Mesendoderm (in vitro differentiated cells): ENCODE measurements at regions not wholly inside any gene's neighbourhood (a gene's known extent, or its start where the extent isn't known, plus 50 kb on each side); places are given as distances from the start of the nearest gene placed in this dataset.

Experiments used
- DNase-seq: peaks from one replicate; pipeline ENCODE4 v3.0.0; 2013
- H2AK5ac ChIP-seq: 2 replicates; pipeline ENCODE4 v1.6.1; 2013; ENCODE audit warnings: low read length, inconsistent platforms
- H2BK120ac ChIP-seq: 2 replicates; pipeline ENCODE4 v1.6.1; 2013; ENCODE audit warnings: low read depth, mild to moderate bottlenecking, low read length, moderate library complexity, mixed read lengths
- H2BK15ac ChIP-seq: replicated peaks from 2 replicates; pipeline ENCODE4 v1.6.1; 2013; ENCODE audit warnings: low read depth, mild to moderate bottlenecking, moderate library complexity
- H2BK5ac ChIP-seq: 2 replicates; pipeline ENCODE4 v1.6.1; 2013; ENCODE audit warnings: low read length, inconsistent platforms
- H3K18ac ChIP-seq: 2 replicates; pipeline ENCODE4 v1.6.1; 2013; ENCODE audit warnings: mild to moderate bottlenecking, low read length, mixed read lengths
- H3K23ac ChIP-seq: one replicate; pipeline ENCODE4 v1.6.1; 2013; ENCODE audit warnings: low read length
- H3K27ac ChIP-seq: 2 replicates; pipeline ENCODE4 v1.5.1; 2013; ENCODE audit warnings: low read depth, mild to moderate bottlenecking, inconsistent platforms, low read length, moderate library complexity
- H3K27me3 ChIP-seq: 2 replicates; pipeline ENCODE4 v1.6.1; 2013; ENCODE audit warnings: low read length, control low read depth, mild to moderate bottlenecking, inconsistent platforms; ENCODE audit not compliant: insufficient read depth, poor library complexity
- H3K36me3 ChIP-seq: 2 replicates; pipeline ENCODE4 v1.6.1; 2013; ENCODE audit warnings: low read length, inconsistent platforms; ENCODE audit not compliant: control insufficient read depth, insufficient read depth
- H3K4ac ChIP-seq: one replicate; pipeline ENCODE4 v1.6.1; 2013; ENCODE audit warnings: low read depth, mild to moderate bottlenecking, low read length, moderate library complexity
- H3K4me1 ChIP-seq: 2 replicates; pipeline ENCODE4 v1.6.1; 2013; ENCODE audit warnings: low read depth, low read length, inconsistent platforms; ENCODE audit not compliant: control insufficient read depth
- H3K4me2 ChIP-seq: 2 replicates; pipeline ENCODE4 v1.6.1; 2013; ENCODE audit warnings: low read length
- H3K4me3 ChIP-seq: 2 replicates; pipeline ENCODE4 v1.5.1; 2013; ENCODE audit warnings: mild to moderate bottlenecking, low read length
- H3K56ac ChIP-seq: one replicate; pipeline ENCODE4 v1.6.1; 2013; ENCODE audit warnings: low read length
- H3K79me1 ChIP-seq: 2 replicates; pipeline ENCODE4 v1.6.1; 2013; ENCODE audit warnings: low read length, inconsistent platforms
- H3K79me2 ChIP-seq: 2 replicates; pipeline ENCODE4 v1.6.1; 2013; ENCODE audit warnings: mild to moderate bottlenecking, low read length; ENCODE audit not compliant: control insufficient read depth, insufficient read depth
- H3K9ac ChIP-seq: 2 replicates; pipeline ENCODE4 v1.6.1; 2013; ENCODE audit warnings: low read length, inconsistent platforms
- H4K5ac ChIP-seq: one replicate; pipeline ENCODE4 v1.6.1; 2013; ENCODE audit warnings: low read length
- H4K8ac ChIP-seq: one replicate; pipeline ENCODE4 v1.6.1; 2013; ENCODE audit warnings: low read depth, mild to moderate bottlenecking, control low read depth, low read length, moderate library complexity
- WGBS: extraction: QIAGEN DNeasy Blood & Tissue Kit; methylation state at CpG from one replicate; pipeline ENCODE4 v1.1.7; 2013; ENCODE audit warnings: low lambda C conversion rate, missing lambda C conversion rate; ENCODE audit not compliant: insufficient coverage; ENCODE audit errors: extremely low coverage; 5-methylcytosine and 5-hydroxymethylcytosine counted together

DNA sequence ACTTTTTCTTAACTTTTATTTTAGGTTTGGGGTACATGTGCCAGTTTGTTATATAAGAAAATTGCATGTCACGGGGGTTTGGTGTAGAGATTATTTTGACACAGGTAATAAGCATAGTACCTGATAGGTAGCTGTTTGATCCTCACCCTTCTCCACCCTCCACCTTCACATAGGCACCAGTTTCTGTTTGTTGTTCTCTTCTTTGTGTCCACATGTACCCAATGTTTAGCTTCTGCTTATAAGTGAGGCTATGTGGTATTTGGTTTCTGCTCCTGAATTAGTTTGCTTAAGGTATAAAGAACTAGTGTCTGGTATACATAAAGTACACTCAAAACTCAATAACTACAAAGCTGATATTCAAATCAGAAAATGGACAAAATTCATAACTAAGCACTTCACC is 654.6 kb upstream of the LINC00305 start:
- Histone ChIP-seq H3K4me1 (no peaks in the 10 kb centered on the region), H3K79me2 (no peaks in the 10 kb centered on the region), H2BK120ac (no peak overlapping the region), H3K36me3 (no peaks in the 10 kb centered on the region), H3K4ac (no peak overlapping the region), H3K79me1 (no peaks in the 10 kb centered on the region), H3K4me3 (no peak overlapping the region), H3K27me3 (no peaks in the 10 kb centered on the region), H3K27ac (no peak overlapping the region), H3K9ac (no peak overlapping the region), H3K23ac (no peak overlapping the region), H3K56ac (no peak overlapping the region), H4K8ac (no peak overlapping the region), H3K4me2 (no peak overlapping the region), H2BK15ac (no peak overlapping the region), H2BK5ac (no peak overlapping the region), H2AK5ac (no peak overlapping the region), H3K18ac (no peak overlapping the region), H4K5ac (no peak overlapping the region)
- no CpG with 5 or more reads among the region's 1 CpG for WGBS
- DNase-seq = no peak

DNA sequence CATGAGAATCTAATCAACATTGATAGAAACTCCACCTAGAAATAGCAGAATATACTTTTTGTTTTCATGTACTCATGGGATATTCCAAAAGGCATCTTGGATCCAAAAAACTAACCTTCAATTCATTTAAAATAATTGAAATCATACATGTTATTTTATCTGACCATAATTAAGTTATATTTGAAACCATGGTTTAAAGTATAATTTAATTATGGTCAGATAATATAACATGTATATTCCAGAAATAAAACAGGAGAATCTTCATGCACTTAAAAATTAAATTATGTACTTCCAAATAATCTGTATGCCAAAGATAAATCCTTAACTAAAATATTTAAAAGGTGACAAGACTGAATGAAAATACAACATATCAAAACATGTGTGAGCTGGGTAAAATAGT is 651.3 kb upstream of the LINC00305 start:
- Histone ChIP-seq H3K56ac (no peak overlapping the region), H3K79me1 (no peaks in the 10 kb centered on the region), H3K4me1 (no peaks in the 10 kb centered on the region), H4K5ac (no peak overlapping the region), H2AK5ac (no peak overlapping the region), H3K79me2 (no peaks in the 10 kb centered on the region), H2BK15ac (no peak overlapping the region), H3K27me3 (no peaks in the 10 kb centered on the region), H3K18ac (no peak overlapping the region), H3K4me3 (no peak overlapping the region), H3K4me2 (no peak overlapping the region), H3K23ac (no peak overlapping the region), H2BK120ac (no peak overlapping the region), H2BK5ac (no peak overlapping the region), H3K36me3 (no peaks in the 10 kb centered on the region), H3K27ac (no peak overlapping the region), H3K4ac (no peak overlapping the region), H3K9ac (no peak overlapping the region), H4K8ac (no peak overlapping the region)
- no peak for DNase-seq

DNA sequence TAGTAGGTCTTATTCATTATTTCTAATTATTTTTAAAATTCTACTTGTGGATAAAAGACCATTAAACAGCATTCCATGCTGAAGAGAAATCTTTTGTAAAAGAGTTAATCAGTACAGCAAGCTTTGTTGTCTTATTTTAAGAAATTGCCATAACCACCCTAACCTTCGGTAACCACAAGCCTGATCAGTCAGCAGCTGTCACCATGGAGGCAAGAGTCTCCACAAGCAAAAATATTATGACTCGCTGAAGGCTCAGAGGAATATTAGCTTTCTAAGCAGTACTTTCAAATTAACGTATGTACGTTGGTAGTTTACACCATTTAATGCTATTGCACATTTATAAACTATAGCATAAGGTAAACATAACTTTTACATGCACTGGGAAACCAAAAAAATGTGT is 650.5 kb upstream of the LINC00305 start:
- H3K9ac ChIP-seq = no peak overlapping the region
- H3K27ac ChIP-seq = no peak overlapping the region
- no peaks in the 10 kb centered on the region for H3K4me1 ChIP-seq
- H2AK5ac ChIP-seq = no peak overlapping the region
- no peak for DNase-seq
- H3K36me3 ChIP-seq = no peaks in the 10 kb centered on the region
- no peaks in the 10 kb centered on the region for H3K79me2 ChIP-seq
- H3K27me3 ChIP-seq = no peaks in the 10 kb centered on the region
- no peak overlapping the region for H3K18ac ChIP-seq
- no peak overlapping the region for H3K4me2 ChIP-seq
- H3K23ac ChIP-seq = no peak overlapping the region
- H2BK15ac ChIP-seq = no peak overlapping the region
- no peak overlapping the region for H3K4ac ChIP-seq
- H4K5ac ChIP-seq = no peak overlapping the region
- H3K4me3 ChIP-seq = no peak overlapping the region
- H2BK5ac ChIP-seq = no peak overlapping the region
- no CpG with 5 or more reads among the region's 4 CpGs for WGBS
- no peak overlapping the region for H4K8ac ChIP-seq
- no peak overlapping the region for H2BK120ac ChIP-seq
- no peaks in the 10 kb centered on the region for H3K79me1 ChIP-seq
- no peak overlapping the region for H3K56ac ChIP-seq

DNA sequence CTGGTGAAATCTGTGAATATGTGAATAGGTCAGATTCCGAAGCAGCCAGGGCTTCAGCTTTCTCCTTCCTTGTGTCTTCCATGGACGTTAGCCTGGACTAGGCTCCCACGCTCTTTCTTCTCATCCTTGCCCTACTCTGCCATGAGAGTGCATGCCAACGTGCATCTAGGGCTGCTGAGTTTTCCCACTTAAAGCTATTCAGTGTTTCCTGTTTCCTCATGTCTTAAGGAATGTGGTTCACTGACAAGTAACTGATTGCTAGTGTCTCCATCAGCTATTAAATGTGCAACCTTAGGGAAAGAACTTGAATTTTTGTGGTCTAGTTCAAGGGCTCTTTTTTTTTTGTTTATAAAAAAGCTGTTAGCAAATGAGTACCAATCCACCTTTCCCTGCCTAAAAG is 642.3 kb upstream of the LINC00305 start:
- no peaks in the 10 kb centered on the region for H3K4me1 ChIP-seq
- no peak overlapping the region for H2BK15ac ChIP-seq
- H3K79me1 ChIP-seq = no peaks in the 10 kb centered on the region
- H3K36me3 ChIP-seq = no peaks in the 10 kb centered on the region
- WGBS = no CpG with 5 or more reads among the region's 4 CpGs
- no peaks in the 10 kb centered on the region for H3K79me2 ChIP-seq
- no peak overlapping the region for H2BK120ac ChIP-seq
- no peaks in the 10 kb centered on the region for H3K27me3 ChIP-seq
- H3K4me2 ChIP-seq = no peak overlapping the region
- no peak overlapping the region for H3K9ac ChIP-seq
- DNase-seq = no peak
- no peak overlapping the region for H2AK5ac ChIP-seq
- H3K4ac ChIP-seq = no peak overlapping the region
- no peak overlapping the region for H3K23ac ChIP-seq
- no peak overlapping the region for H3K4me3 ChIP-seq
- no peak overlapping the region for H3K56ac ChIP-seq
- no peak overlapping the region for H3K18ac ChIP-seq
- no peak overlapping the region for H4K8ac ChIP-seq
- no peak overlapping the region for H4K5ac ChIP-seq
- no peak overlapping the region for H2BK5ac ChIP-seq
- H3K27ac ChIP-seq = no peak overlapping the region

DNA sequence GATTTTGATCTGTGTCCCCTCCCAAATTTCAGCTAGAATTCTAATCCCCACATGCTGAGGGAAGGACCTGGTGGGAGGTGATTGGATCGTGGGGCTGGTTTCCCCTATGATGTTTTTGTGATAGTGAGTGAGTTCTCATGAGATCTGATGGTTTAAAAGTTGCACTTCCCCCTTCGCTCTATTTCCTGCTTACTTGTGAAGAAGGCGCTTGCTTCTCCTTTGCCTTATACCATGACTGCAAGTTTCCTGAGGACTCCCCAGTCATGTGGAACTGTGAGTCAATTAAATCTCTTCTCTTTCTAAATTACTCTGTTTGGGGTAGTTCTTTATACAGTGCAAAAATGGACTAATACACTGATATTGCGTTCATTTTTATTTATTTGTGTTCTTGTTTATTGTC is 636.8 kb upstream of the LINC00305 start:
- WGBS = no CpG with 5 or more reads among the region's 4 CpGs
- no peak overlapping the region for H3K4me3 ChIP-seq

DNA sequence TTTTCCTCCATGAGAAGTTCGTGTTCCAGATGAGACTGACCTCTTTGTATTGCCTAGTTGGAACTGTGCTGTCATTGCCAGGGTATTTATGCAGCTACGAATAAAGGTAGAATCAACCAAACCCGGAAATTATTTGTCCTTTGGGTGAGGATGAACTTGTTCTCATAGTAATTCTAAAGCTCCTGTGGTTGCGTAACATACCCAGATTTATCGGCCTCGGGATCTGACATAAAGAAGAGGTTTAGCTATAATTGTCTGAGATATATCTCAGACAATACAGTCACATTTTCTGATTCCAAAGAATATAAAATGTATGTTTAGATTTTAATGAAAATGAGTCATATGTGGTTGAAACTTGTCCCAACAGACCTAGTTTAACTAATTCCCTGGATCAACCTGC is 628.7 kb upstream of the LINC00305 start:
- Histone ChIP-seq H3K4me3 (no peak overlapping the region), H3K56ac (no peak overlapping the region), H3K9ac (no peak overlapping the region), H2AK5ac (no peak overlapping the region), H3K4me1 (no peaks in the 10 kb centered on the region), H4K8ac (no peak overlapping the region), H2BK15ac (no peak overlapping the region), H2BK5ac (no peak overlapping the region), H3K23ac (no peak overlapping the region), H2BK120ac (no peak overlapping the region), H4K5ac (no peak overlapping the region), H3K36me3 (no peaks in the 10 kb centered on the region), H3K27ac (no peak overlapping the region), H3K79me1 (no peaks in the 10 kb centered on the region), H3K79me2 (no peaks in the 10 kb centered on the region), H3K27me3 (no peaks in the 10 kb centered on the region), H3K18ac (no peak overlapping the region), H3K4me2 (no peak overlapping the region), H3K4ac (no peak overlapping the region)
- no CpG with 5 or more reads among the region's 6 CpGs for WGBS
- DNase-seq = no peak

More for the DNA sequence above, 636.8 kb upstream of the LINC00305 start:
- Histone ChIP-seq H3K4ac (no peak overlapping the region), H3K79me2 (no peaks in the 10 kb centered on the region), H3K36me3 (no peaks in the 10 kb centered on the region), H2AK5ac (no peak overlapping the region), H3K18ac (no peak overlapping the region), H3K79me1 (no peaks in the 10 kb centered on the region), H3K4me2 (no peak overlapping the region), H3K9ac (no peak overlapping the region), H3K27me3 (no peaks in the 10 kb centered on the region), H3K56ac (no peak overlapping the region), H4K8ac (no peak overlapping the region), H3K27ac (no peak overlapping the region), H2BK120ac (no peak overlapping the region), H4K5ac (no peak overlapping the region), H2BK5ac (no peak overlapping the region), H3K23ac (no peak overlapping the region), H2BK15ac (no peak overlapping the region), H3K4me1 (no peaks in the 10 kb centered on the region)
- no peak for DNase-seq
